Peyer's patch (tissue), 4 donors: ENCODE measurements at regions not wholly inside any gene's neighbourhood (a gene's known extent, or its start where the extent isn't known, plus 50 kb on each side); places are given as distances from the start of the nearest gene placed in this dataset.

Experiments
- CTCF ChIP-seq, 6 experiments: fragments of 450-650 bp in 4 of 6; fragments of 200-600 bp in 2 of 6; sonication (generic) in 1 of 6; IDR thresholded peaks; one replicate each; pipeline ENCODE4 v1.5.1; 2017 to 2019; ENCODE audit warnings: antibody characterized with exemption in 6 of 6, mild to moderate bottlenecking in 3 of 6, moderate library complexity in 1 of 6
- POLR2A ChIP-seq, 2 donors: fragments of 450-650 bp; IDR thresholded peaks; one replicate each; pipeline ENCODE4 v1.5.1; 2017; ENCODE audit warnings: antibody characterized with exemption in 2 of 2, mild to moderate bottlenecking in 2 of 2, moderate library complexity in 2 of 2

- TF ChIP-seq POLR2A (IDR thresholded peaks at IDR 0.05) (no peak), CTCF (IDR thresholded peaks at IDR 0.05) (no peak)
Measured at GRCh38 chr13:73429701-73430100, 370.9 kb downstream of the KLF5 start.
